Left ventricle myocardium inferior (tissue), 1 donor: ENCODE measurements at regions not wholly inside any gene's neighbourhood (a gene's known extent, or its start where the extent isn't known, plus 50 kb on each side); places are given as distances from the start of the nearest gene placed in this dataset.

Source experiments
- DNase-seq: peaks from one replicate; pipeline ENCODE4 v3.0.0-alpha.2; 2020
- H3K27ac ChIP-seq: fragments of 200-600 bp; replicated peaks from 2 replicates; pipeline ENCODE4 v1.8.0; 2021
- H3K27me3 ChIP-seq: fragments of 200-600 bp; 2 replicates; pipeline ENCODE4 v1.8.0; 2021; ENCODE audit warnings: low read depth
- H3K36me3 ChIP-seq: fragments of 200-600 bp; 2 replicates; pipeline ENCODE4 v1.8.0; 2021
- H3K4me1 ChIP-seq: fragments of 200-600 bp; 2 replicates; pipeline ENCODE4 v1.8.0; 2021
- H3K4me3 ChIP-seq: fragments of 200-600 bp; 2 replicates; pipeline ENCODE4 v1.8.0; 2021; ENCODE audit warnings: mild to moderate bottlenecking, moderate library complexity
- H3K9me3 ChIP-seq: fragments of 200-600 bp; replicated peaks from 2 replicates; pipeline ENCODE4 v1.8.0; 2021
- intact Hi-C: fragments of 100-400 bp; cut with micrococcal nuclease; formaldehyde crosslinking; loops from one replicate; pipeline ENCODE4 v1.11.0; 2022
- TF ChIP-seq, protein P1 (sequence below): fragments of 200-600 bp; IDR thresholded peaks from 2 replicates; pipeline ENCODE4 v1.8.0; 2021; ENCODE audit warnings: antibody characterized with exemption, mild to moderate bottlenecking, borderline replicate concordance
- donor health status: DM: no; HTN: yes; CAD: no; lungs with severe emphysema.

DNA sequence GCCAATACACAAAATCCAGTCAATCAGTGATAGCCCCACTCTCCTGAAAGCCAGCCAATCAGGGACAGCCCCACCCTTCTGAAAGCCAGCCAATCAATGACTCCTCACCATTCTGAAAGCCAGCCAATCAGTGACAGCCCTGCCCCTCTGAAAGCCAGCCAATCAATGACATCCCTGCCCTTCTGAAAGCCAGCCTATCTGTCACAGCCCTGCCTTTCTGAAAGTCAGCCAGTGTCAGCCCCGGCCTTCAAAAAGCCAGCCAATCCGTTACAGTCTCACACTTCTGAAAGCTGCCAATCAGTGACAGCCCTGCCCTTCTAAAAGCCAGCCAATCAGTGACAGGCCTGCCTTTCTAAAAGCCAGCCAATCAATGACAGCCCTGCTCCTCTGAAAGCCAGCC is 95.9 kb upstream of the HDAC4 start:
- no peak for DNase-seq
- no peaks in the 10 kb centered on the region for H3K9me3 ChIP-seq
- intact Hi-C loops, result no loop called here
- TF ChIP-seq, protein P1, sequence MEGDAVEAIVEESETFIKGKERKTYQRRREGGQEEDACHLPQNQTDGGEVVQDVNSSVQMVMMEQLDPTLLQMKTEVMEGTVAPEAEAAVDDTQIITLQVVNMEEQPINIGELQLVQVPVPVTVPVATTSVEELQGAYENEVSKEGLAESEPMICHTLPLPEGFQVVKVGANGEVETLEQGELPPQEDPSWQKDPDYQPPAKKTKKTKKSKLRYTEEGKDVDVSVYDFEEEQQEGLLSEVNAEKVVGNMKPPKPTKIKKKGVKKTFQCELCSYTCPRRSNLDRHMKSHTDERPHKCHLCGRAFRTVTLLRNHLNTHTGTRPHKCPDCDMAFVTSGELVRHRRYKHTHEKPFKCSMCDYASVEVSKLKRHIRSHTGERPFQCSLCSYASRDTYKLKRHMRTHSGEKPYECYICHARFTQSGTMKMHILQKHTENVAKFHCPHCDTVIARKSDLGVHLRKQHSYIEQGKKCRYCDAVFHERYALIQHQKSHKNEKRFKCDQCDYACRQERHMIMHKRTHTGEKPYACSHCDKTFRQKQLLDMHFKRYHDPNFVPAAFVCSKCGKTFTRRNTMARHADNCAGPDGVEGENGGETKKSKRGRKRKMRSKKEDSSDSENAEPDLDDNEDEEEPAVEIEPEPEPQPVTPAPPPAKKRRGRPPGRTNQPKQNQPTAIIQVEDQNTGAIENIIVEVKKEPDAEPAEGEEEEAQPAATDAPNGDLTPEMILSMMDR, result no peak
- H3K36me3 ChIP-seq, result no peaks in the 10 kb centered on the region
- no peak overlapping the region for H3K27ac ChIP-seq
- peaks cover 5% of the 10 kb centered on the region for H3K4me1 ChIP-seq
- H3K4me3 ChIP-seq, result no peak overlapping the region
- H3K27me3 ChIP-seq, result peaks cover 70% of the 10 kb centered on the region

DNA sequence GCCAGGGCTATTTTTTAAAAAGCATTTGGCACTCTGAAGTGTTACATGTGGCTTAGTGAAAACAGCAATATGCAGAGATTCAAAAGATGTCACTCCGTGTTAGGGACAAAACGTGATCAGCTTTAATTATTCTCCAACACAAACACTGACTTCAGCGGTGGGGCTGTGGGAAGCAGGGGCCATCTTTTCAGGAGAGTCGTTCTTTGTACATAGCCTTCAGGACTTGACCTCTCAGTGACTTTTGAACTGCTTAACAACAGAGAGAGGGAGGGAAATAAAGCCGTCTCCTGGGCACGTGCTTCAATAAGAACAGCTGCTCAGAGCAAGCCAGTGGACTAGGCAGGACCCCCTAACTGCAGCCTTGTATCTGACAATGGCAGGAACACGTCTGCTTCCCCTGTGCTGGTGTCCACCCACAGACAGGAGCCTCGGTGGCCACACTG is 95.0 kb upstream of the HDAC4 start:
- DNase-seq, result no peak
- Histone ChIP-seq H3K36me3 (no peaks in the 10 kb centered on the region), H3K27ac (no peak overlapping the region), H3K27me3 (peaks cover 77% of the 10 kb centered on the region), H3K9me3 (no peaks in the 10 kb centered on the region), H3K4me3 (no peak overlapping the region), H3K4me1 (peaks cover 5% of the 10 kb centered on the region)
- intact Hi-C loops, result no loop called here
- TF ChIP-seq, protein P1, result no peak

DNA sequence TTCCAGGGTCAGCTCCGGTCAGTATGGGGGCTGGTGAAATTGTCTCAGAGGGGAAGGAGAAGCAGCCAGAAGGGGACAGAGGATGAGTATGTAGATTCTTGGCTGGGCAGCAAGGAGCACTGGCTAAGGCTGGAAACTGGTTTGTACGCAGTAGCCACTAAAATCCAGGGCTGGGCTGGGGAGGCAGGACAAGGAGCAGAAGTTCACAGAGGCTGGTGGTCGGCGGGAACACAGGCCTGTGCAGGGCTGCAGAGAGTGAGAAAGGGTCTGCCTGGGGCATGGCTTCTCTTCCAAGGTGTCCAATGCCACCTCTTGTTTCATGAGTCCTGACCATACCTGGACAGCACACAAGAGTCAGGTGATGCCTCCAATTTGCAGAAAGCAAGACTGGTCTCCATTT is 94.4 kb upstream of the HDAC4 start:
- Histone ChIP-seq H3K9me3 (no peaks in the 10 kb centered on the region), H3K36me3 (no peaks in the 10 kb centered on the region), H3K4me1 (no peaks in the 10 kb centered on the region), H3K27ac (no peak overlapping the region), H3K27me3 (peaks cover 77% of the 10 kb centered on the region), H3K4me3 (no peak overlapping the region)
- intact Hi-C loops, result no loop called here
- no peak for DNase-seq
- TF ChIP-seq, protein P1, result no peak

DNA sequence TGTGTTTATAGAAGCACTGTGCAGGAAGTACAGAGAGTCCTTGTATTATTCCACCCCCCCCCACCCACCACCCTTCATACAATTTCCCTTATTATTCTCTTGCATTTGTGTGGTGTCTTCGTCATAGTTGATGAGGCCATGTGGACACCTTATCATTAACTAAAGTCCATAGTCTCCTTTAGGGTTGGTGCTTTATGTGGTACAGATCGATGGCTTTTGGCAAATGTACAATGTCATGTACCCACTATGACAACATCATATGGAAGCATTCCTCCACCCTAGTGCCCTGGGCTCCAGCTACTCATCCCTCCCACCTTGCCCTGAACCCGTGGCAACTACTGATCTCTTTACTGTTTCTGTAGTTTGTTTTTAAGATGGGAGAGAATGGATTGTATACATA is 93.8 kb upstream of the HDAC4 start:
- H3K36me3 ChIP-seq, result no peaks in the 10 kb centered on the region
- peaks cover 78% of the 10 kb centered on the region for H3K27me3 ChIP-seq
- H3K27ac ChIP-seq, result no peak overlapping the region
- H3K9me3 ChIP-seq, result no peaks in the 10 kb centered on the region
- DNase-seq, result no peak
- no peak overlapping the region for H3K4me3 ChIP-seq
- no peaks in the 10 kb centered on the region for H3K4me1 ChIP-seq
- intact Hi-C loops, result no loop called here
- TF ChIP-seq, protein P1, result no peak

DNA sequence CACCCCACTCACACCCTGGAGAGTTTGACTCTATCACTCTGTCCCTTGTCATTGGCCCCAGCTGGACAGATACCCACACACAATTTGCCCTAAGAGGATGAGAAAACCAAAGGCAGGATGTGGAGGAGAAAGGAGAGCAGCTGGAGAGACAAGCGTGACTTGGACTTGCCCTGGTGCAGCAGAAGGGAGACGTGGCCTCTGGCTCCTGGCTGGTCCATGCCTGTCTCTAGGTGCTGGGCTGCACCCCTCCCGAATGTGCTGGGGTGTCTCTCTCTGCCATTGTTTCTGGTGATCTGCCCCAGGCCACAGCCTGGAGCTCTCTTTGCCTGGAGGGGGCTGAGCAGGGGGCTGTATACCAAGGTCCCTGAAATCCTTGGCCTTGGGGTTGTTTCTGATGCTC is 88.7 kb upstream of the HDAC4 start:
- intact Hi-C loops, result no loop called here
- Histone ChIP-seq H3K9me3 (no peaks in the 10 kb centered on the region), H3K36me3 (no peaks in the 10 kb centered on the region), H3K27me3 (peaks cover 77% of the 10 kb centered on the region), H3K27ac (no peak overlapping the region), H3K4me1 (no peaks in the 10 kb centered on the region), H3K4me3 (no peak overlapping the region)
- no peak for DNase-seq
- TF ChIP-seq, protein P1, result no peak

DNA sequence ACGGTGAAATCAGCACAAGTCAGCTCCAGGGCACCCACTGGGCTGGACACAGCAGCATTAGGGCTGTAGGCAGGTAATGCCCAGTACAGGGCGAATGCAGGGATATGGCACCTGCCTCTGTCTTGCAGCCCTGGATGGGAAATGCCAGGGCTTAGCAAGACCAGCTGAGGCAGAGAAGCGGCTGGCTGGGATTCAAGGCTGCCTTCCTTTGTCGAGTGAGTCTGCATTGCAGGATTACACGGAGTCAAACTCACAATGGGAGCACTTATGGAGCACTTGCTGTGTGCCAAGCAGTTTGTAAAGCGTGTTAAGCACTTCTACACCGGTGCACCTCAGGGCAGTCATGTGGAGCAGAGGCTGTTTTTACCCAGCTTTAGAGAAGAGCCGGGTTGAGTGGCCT is 87.3 kb upstream of the HDAC4 start:
- H3K27ac ChIP-seq, result no peak overlapping the region
- no peaks in the 10 kb centered on the region for H3K36me3 ChIP-seq
- no peaks in the 10 kb centered on the region for H3K9me3 ChIP-seq
- DNase-seq, result no peak
- H3K4me3 ChIP-seq, result no peak overlapping the region
- intact Hi-C loops, result no loop called here
- H3K4me1 ChIP-seq, result no peaks in the 10 kb centered on the region
- peaks cover 78% of the 10 kb centered on the region for H3K27me3 ChIP-seq
- TF ChIP-seq, protein P1, result no peak
